ENCODE measurements at regions not wholly inside any gene's neighbourhood (a gene's known extent, or its start where the extent isn't known, plus 50 kb on each side); places are given as distances from the start of the nearest gene placed in this dataset.

- no peak for DNase-seq
Observed at GRCh38 chr16:9422762-9423513, 331.5 kb downstream of the HAPSTR1 start.

GRCh38 chr16:9425236-9425635, 333.8 kb downstream of the HAPSTR1 start:
- DNase-seq, result no peak

GRCh38 chr16:9428355-9429005, 337.0 kb downstream of the HAPSTR1 start:
- DNase-seq, result no peak

- DNase-seq, result no peak
Observed at GRCh38 chr16:9429646-9430330, 338.3 kb downstream of the HAPSTR1 start.

- DNase-seq, result no peak
Observed at GRCh38 chr16:9434659-9435058, 343.2 kb downstream of the HAPSTR1 start.

- no peak for DNase-seq
Observed at GRCh38 chr16:9436175-9436574, 344.7 kb downstream of the HAPSTR1 start.

GRCh38 chr16:9437115-9437514, 345.7 kb downstream of the HAPSTR1 start:
- DNase-seq, result no peak

- no peak for DNase-seq
Observed at GRCh38 chr16:9438991-9439390, 347.5 kb downstream of the HAPSTR1 start.

- no peak for DNase-seq
Observed at GRCh38 chr16:9441012-9441411, 349.6 kb downstream of the HAPSTR1 start.

- no peak for DNase-seq
Observed at GRCh38 chr16:9443864-9444263, 352.4 kb downstream of the HAPSTR1 start.

- no peak for DNase-seq
Observed at GRCh38 chr16:9446471-9447194, 355.2 kb downstream of the HAPSTR1 start.

GRCh38 chr16:9447195-9447551, 355.7 kb downstream of the HAPSTR1 start:
- no peak for DNase-seq

- DNase-seq, result no peak
Observed at GRCh38 chr16:9447699-9448098, 356.3 kb downstream of the HAPSTR1 start.

- no peak for DNase-seq
Observed at GRCh38 chr16:9449597-9449996, 358.2 kb downstream of the HAPSTR1 start.

- no peak for DNase-seq
Observed at GRCh38 chr16:9457215-9457614, 365.8 kb downstream of the HAPSTR1 start.

GRCh38 chr16:9458816-9459215, 367.4 kb downstream of the HAPSTR1 start:
- DNase-seq, result no peak

GRCh38 chr16:9462984-9463383, 371.5 kb downstream of the HAPSTR1 start:
- DNase-seq, result no peak

- no peak for DNase-seq
Observed at GRCh38 chr16:9463461-9463860, 372.0 kb downstream of the HAPSTR1 start.

- DNase-seq, result no peak
Observed at GRCh38 chr16:9465161-9465560, 373.7 kb downstream of the HAPSTR1 start.

GRCh38 chr16:9469512-9469911, 378.1 kb downstream of the HAPSTR1 start:
- no peak for DNase-seq

GRCh38 chr16:9476744-9477143, 385.3 kb downstream of the HAPSTR1 start:
- DNase-seq, result no peak

- DNase-seq, result no peak
Observed at GRCh38 chr16:9479008-9479407, 387.6 kb downstream of the HAPSTR1 start.

- no peak for DNase-seq
Observed at GRCh38 chr16:9480503-9480902, 389.1 kb downstream of the HAPSTR1 start.

Data from CD4-positive, alpha-beta T cell treated with Interleukin-1 beta for 1 hour (primary cell).